GM19193 (cell line): ENCODE measurements at regions not wholly inside any gene's neighbourhood (a gene's known extent, or its start where the extent isn't known, plus 50 kb on each side); places are given as distances from the start of the nearest gene placed in this dataset.

Experiments
- POLR2A ChIP-seq: IDR thresholded peaks from 4 replicates; pipeline ENCODE4 v1.6.1; 2011; ENCODE audit not compliant: insufficient read depth, insufficient read length; ENCODE audit errors: extremely low read depth

DNA sequence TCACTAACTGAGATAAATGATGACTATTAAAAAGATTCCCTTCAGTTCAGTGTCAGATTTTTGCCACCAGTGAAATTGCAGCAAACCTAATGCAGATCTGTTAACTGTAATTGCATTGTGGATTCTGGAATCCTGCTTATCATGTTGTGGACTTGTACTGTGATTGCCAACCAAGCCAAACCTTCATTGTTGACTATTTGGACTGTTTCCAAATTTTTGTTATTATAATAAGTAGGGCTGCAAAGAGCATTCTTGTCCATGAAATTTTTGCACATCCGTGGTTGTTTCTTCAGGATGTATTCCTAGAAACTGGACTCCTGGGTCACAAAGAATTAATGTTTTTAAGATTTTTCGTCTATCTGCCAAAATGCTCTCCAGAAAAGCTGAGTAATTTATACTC lies 281.6 kb upstream of the ZMIZ1 start:
- no peak for TF ChIP-seq POLR2A

DNA sequence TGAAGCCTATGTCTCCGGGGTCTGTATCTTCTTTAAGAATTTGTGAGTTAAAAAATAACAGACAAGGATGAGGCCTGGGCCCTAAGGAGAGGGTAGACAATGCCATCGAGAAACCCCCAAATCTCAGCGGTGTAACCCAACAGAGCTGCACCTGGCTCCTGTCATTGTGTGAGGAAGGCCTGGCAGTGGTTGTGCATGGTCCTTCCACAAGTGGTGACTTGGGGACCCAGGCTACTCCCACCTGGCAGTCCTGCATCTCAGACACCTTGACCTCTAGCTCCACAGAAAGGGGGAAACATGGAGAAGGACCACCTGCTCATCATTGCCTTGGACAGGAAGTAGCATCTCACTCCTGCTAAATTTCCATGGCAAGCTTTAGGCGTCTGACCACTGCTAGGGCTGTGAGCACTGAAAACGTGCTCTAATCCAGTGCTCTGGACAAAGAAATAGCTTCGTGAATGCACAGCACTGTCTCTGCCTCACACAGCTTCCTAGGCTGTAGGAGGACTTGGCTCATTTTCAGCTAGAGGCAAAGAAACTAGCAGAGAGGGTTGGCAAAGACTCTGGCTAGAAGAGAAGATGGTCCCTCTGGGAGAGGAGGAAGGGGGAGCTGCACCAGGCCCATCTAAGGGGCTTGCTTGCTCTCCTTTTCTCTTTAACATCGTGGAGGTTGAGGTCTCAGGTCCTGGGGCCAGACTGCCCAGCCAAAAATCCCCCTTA lies 273.9 kb upstream of the ZMIZ1 start:
- TF ChIP-seq POLR2A, result no peak

GRCh38 chr10:78798976-78799730 lies 269.6 kb upstream of the ZMIZ1 start:
- TF ChIP-seq POLR2A, result no peak

DNA sequence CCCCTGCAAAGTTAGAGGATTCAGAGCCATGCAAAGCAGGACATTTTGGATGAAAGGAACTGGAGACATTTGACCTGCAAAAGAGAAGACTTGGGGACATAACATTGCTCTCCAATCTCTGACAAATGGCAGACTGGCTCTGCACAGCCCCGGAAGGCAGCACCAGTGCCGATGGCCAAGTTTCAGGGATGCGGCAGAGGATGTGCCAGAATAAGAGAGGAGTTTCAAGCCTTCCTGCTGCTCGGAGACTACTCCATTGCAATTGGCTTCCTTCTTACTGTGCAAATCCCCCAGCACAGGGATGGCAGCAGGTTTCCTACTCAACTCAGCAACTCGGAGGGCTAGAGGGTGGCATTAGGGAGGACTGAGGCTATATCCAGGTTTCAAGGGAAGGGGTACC lies 268.8 kb upstream of the ZMIZ1 start:
- no peak for TF ChIP-seq POLR2A

- no peak for TF ChIP-seq POLR2A
Observed at GRCh38 chr10:78800535-78801320, 268.0 kb upstream of the ZMIZ1 start.

GRCh38 chr10:78802431-78802830 lies 266.3 kb upstream of the ZMIZ1 start:
- TF ChIP-seq POLR2A, result no peak

GRCh38 chr10:78802866-78803265 lies 265.9 kb upstream of the ZMIZ1 start:
- no peak for TF ChIP-seq POLR2A

DNA sequence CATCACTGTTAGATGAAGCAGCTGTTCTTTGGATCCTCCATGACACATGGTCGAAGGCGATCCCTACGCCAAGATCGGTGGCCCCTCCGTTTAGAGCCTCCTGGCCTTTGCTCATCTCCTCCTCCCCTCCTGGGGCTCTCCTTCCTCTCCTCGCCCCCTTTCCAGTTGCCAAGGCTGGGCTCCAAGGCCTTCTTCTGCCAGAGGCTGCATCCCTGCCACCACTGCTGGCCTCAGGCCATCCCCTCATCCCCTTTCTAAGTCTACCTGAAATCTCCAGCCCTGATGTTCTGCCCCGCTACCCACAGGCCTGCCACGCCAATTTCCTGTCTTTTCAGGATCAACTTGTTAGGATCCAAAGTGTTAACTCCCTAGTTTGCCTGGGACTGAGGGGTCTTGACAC lies 265.1 kb upstream of the ZMIZ1 start:
- TF ChIP-seq POLR2A, result no peak

- no peak for TF ChIP-seq POLR2A
Observed at GRCh38 chr10:78804411-78805032, 264.2 kb upstream of the ZMIZ1 start.

- TF ChIP-seq POLR2A, result no peak
Observed at GRCh38 chr10:78805176-78805575, 263.6 kb upstream of the ZMIZ1 start.

GRCh38 chr10:78806681-78807221 lies 262.0 kb upstream of the ZMIZ1 start:
- TF ChIP-seq POLR2A, result no peak

DNA sequence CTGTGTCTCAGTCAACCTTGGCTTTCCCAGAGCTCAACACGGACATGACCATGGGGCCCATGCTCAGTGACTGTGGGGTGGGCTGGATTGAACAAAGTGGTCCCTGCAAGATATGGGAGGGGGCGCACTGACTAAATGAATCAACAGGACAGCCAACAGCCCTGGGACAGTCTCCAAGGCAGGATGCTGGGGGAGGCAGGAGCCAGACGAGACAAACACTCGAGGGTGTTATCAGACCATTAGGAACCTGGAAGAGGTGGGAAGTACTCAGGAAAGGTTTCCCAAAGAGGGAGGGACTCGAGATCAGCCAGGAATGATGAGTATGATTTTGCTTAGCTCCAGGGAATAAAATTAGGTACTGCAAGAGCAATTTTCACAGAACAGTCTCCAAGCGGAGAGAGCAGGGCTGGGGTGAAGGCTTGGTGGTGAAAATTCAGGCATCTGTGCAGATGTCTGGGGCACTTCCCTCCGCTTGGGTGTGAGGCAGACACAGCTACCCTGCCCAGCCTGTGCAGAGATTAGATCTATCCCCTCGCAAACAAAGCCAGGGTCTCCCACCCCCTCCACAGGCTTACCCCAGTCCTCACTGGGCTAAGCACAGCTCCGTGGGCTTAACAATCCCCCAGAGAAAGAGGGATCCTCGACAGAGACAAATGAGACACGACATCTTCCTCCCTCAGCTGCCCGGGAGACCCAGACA lies 261.1 kb upstream of the ZMIZ1 start:
- no peak for TF ChIP-seq POLR2A

DNA sequence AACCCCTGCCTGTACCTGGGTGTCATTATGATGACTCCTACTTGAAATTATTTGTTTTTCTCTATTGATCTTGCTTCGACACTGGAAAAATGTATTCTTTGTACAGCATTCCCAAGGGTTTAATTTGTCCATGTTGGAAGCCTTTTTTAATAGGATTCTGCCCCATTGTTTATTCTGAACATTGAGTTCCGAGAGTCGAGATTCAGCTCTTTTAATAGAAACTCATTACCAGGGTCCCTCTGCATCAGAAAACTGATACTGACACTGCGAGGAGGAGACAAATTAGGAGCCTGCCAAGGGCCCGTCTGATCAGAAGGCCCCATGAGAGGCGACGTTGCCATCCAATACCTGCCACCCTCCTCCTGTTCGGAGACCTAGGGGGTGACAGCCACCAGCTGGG lies 260.5 kb upstream of the ZMIZ1 start:
- TF ChIP-seq POLR2A, result no peak

DNA sequence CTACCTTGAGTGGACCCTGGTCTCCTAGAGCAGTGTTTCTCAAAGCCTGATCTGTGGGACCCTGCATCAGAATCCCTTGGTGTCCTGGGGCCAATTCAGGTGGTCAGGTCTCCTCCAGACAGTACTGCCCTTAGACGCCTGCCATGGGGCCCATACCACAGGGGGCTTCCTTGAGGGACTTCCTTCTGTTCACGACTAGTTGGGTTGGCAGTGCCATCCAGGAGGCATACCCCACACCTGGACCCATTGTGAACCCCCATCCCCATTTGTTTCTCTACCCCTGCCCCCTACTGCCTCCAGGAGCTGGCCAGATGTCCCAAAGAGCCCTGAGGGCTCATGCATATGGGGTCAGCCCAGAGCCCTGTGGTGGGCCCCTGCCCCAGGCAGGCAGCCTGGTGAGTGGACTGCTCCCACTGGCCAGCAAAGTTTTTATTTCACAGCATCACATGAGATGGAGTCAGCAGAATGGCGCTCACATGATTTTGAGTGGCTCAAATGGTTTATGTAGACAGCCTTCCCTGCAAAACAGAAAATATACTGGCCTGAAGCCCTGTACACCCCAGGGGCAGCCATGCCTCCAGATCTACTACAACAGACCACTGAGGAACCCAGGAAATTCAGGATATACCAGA lies 259.9 kb upstream of the ZMIZ1 start:
- no peak for TF ChIP-seq POLR2A
